SU-DHL-6 (cell line): ENCODE measurements at regions not wholly inside any gene's neighbourhood (a gene's known extent, or its start where the extent isn't known, plus 50 kb on each side); places are given as distances from the start of the nearest gene placed in this dataset.

Experiments
- H2AFZ ChIP-seq: fragments of 200-600 bp; sonication (generic); 2 replicates; pipeline ENCODE4 v1.6.1; 2014; ENCODE audit warnings: low read depth, mild to moderate bottlenecking, moderate library complexity, mixed read lengths, antibody characterized with exemption, low read length; ENCODE audit not compliant: severe bottlenecking
- H3F3A ChIP-seq: fragments of 200-600 bp; shearing (Covaris generic); 2 replicates; pipeline ENCODE4 v1.6.0; 2016; ENCODE audit warnings: antibody characterized with exemption, mild to moderate bottlenecking; ENCODE audit not compliant: insufficient read depth
- H3K27ac ChIP-seq: fragments of 200-600 bp; sonication (generic); 2 replicates; pipeline ENCODE4 v1.5.1; 2016; ENCODE audit warnings: low read depth, mild to moderate bottlenecking, low read length, moderate library complexity, mixed read lengths
- H3K27me3 ChIP-seq: fragments of 200-600 bp; sonication (generic), shearing (Covaris generic); 2 replicates; pipeline ENCODE4 v1.6.0; 2014; ENCODE audit warnings: mild to moderate bottlenecking, low read length
- H3K36me3 ChIP-seq: fragments of 200-600 bp; sonication (generic); 2 replicates; pipeline ENCODE4 v1.6.1; 2014; ENCODE audit warnings: mild to moderate bottlenecking, low read length, mixed read lengths
- H3K4me2 ChIP-seq: fragments of 300-600, 200-600 bp; shearing (Covaris generic), sonication (generic); 2 replicates; pipeline ENCODE4 v1.6.0; 2014; ENCODE audit warnings: low read length, low read depth, mild to moderate bottlenecking; ENCODE audit not compliant: poor library complexity, severe bottlenecking
- H3K4me3 ChIP-seq: fragments of 200-600 bp; sonication (generic); 2 replicates; pipeline ENCODE4 v1.5.1; 2014; ENCODE audit warnings: antibody characterized with exemption, low read length, mild to moderate bottlenecking, mixed read lengths; ENCODE audit not compliant: insufficient read depth, poor library complexity, severe bottlenecking
- H3K79me2 ChIP-seq: fragments of 200-600 bp; sonication (generic); 2 replicates; pipeline ENCODE4 v1.6.1; 2014; ENCODE audit warnings: mild to moderate bottlenecking, low read length, moderate library complexity; ENCODE audit not compliant: insufficient read depth
- H3K9ac ChIP-seq: fragments of 200-600 bp; sonication (generic); 2 replicates; pipeline ENCODE4 v1.7.0; 2014; ENCODE audit warnings: mild to moderate bottlenecking, low read length
- H3K9me2 ChIP-seq: fragments of 200-600 bp; sonication (generic); replicated peaks from 2 replicates; pipeline ENCODE4 v1.6.1; 2014; ENCODE audit warnings: low read length; ENCODE audit not compliant: insufficient read depth
- H3K9me3 ChIP-seq: fragments of 200-600 bp; sonication (generic); 2 replicates; pipeline ENCODE4 v1.6.1; 2014; ENCODE audit warnings: low read length, mixed read lengths; ENCODE audit not compliant: insufficient read depth
- H4K20me1 ChIP-seq: fragments of 200-600 bp; sonication (generic); 2 replicates; pipeline ENCODE4 v1.6.1; 2014; ENCODE audit warnings: low read depth, mild to moderate bottlenecking, antibody characterized with exemption, low read length, moderate library complexity, mixed read lengths
- EZH2phosphoT487 ChIP-seq: fragments of 200-600 bp; sonication (generic), shearing (Covaris generic); conservative IDR thresholded peaks from 2 replicates; pipeline ENCODE4 v1.6.1; 2018; ENCODE audit warnings: mild to moderate bottlenecking, antibody characterized with exemption, low read length, moderate library complexity, mixed read lengths
- TF ChIP-seq, protein P1 (sequence below): fragments of 200-600 bp; sonication (generic); IDR thresholded peaks from one replicate; pipeline ENCODE4 v1.5.1; 2017; ENCODE audit warnings: antibody characterized with exemption, mild to moderate bottlenecking, low read length, moderate library complexity; ENCODE audit not compliant: insufficient read depth, poor library complexity, severe bottlenecking

DNA sequence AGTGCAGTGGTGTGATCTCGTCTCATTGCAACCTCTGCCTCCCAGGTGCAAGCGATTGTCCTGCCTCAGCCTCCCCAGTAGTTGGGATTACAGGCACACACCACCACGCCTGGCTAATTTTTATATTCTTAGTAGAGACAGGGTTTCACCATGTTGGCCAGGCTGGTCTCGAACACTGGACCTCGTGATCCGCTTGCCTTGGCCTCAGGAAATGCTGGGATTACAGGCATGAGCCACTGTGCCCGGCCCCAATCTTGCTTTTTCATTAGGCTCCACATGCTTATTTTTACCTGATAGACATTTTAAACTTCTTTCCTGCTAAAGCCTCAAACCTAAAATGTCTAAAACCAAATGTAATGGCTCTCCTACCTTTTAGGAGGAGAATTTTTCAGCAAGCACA lies 817.0 kb upstream of the NECTIN3 start:
- H3K79me2 ChIP-seq = no peaks in the 10 kb centered on the region
- H3K9me2 ChIP-seq = no peaks in the 10 kb centered on the region
- H3K9ac ChIP-seq = no peak overlapping the region
- H4K20me1 ChIP-seq = no peaks in the 10 kb centered on the region
- TF ChIP-seq, protein P1, sequence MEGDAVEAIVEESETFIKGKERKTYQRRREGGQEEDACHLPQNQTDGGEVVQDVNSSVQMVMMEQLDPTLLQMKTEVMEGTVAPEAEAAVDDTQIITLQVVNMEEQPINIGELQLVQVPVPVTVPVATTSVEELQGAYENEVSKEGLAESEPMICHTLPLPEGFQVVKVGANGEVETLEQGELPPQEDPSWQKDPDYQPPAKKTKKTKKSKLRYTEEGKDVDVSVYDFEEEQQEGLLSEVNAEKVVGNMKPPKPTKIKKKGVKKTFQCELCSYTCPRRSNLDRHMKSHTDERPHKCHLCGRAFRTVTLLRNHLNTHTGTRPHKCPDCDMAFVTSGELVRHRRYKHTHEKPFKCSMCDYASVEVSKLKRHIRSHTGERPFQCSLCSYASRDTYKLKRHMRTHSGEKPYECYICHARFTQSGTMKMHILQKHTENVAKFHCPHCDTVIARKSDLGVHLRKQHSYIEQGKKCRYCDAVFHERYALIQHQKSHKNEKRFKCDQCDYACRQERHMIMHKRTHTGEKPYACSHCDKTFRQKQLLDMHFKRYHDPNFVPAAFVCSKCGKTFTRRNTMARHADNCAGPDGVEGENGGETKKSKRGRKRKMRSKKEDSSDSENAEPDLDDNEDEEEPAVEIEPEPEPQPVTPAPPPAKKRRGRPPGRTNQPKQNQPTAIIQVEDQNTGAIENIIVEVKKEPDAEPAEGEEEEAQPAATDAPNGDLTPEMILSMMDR = no peak
- TF ChIP-seq EZH2phosphoT487 = no peak
- no peaks in the 10 kb centered on the region for H3K27me3 ChIP-seq
- no peaks in the 10 kb centered on the region for H3K9me3 ChIP-seq
- no peak overlapping the region for H3K4me3 ChIP-seq
- H2AFZ ChIP-seq = no peak overlapping the region
- H3K27ac ChIP-seq = no peak overlapping the region
- no peaks in the 10 kb centered on the region for H3K36me3 ChIP-seq
- no peak overlapping the region for H3K4me2 ChIP-seq
- H3F3A ChIP-seq = no peaks in the 10 kb centered on the region

DNA sequence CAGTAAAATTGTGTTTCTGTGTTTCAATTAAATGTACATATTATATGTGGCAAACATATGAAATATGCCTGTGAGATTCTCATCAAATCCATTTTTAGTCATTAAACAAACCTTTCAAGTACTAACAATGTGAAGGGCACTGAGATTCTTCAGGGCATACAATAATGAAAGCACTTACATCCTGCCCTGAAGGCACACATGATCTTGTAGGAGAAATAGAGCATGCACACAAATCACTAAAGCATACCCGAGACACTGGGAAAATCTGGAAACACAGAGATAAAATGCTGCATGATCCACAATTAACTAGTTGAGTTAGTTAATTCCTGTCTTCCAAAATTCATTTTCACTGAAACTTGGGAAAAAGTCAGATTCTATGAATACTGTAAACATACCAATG lies 810.5 kb upstream of the NECTIN3 start:
- Histone ChIP-seq H3K9me3 (no peaks in the 10 kb centered on the region), H3K36me3 (no peaks in the 10 kb centered on the region), H2AFZ (no peak overlapping the region), H3K27ac (no peak overlapping the region), H3K9me2 (no peaks in the 10 kb centered on the region), H3K4me2 (no peak overlapping the region), H3K4me3 (no peak overlapping the region), H3F3A (no peaks in the 10 kb centered on the region), H3K79me2 (no peaks in the 10 kb centered on the region), H3K9ac (no peak overlapping the region), H3K27me3 (no peaks in the 10 kb centered on the region), H4K20me1 (no peaks in the 10 kb centered on the region)
- no peak for TF ChIP-seq EZH2phosphoT487
- TF ChIP-seq, protein P1 = no peak

DNA sequence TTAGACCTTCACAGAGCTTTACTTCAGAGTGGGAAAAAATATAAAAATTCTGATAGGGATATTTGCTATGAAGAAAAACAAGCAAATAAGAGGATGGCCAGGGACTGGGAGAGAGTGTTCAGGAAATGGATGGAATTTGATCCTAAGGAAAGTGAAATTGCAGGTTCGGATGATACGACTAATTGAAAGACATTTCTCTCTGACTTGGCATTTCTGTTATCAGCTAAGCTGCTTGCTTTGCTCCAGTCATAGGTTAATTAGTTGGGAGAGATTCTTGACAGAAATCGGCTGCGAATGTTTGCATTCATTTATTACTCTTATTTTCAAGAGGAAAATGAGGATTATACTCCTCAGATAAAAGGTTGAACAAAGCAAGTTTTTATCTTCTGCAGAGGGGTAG lies 808.7 kb upstream of the NECTIN3 start:
- Histone ChIP-seq H3K79me2 (no peaks in the 10 kb centered on the region), H3K9me2 (no peaks in the 10 kb centered on the region), H4K20me1 (no peaks in the 10 kb centered on the region), H3K27ac (no peak overlapping the region), H3K9ac (no peak overlapping the region), H3K4me2 (no peak overlapping the region), H3K4me3 (no peak overlapping the region), H3K36me3 (no peaks in the 10 kb centered on the region), H3K27me3 (no peaks in the 10 kb centered on the region), H2AFZ (no peak overlapping the region), H3K9me3 (no peaks in the 10 kb centered on the region), H3F3A (no peaks in the 10 kb centered on the region)
- no peak for TF ChIP-seq EZH2phosphoT487
- TF ChIP-seq, protein P1 = no peak
